ENCODE measurements at regions not wholly inside any gene's neighbourhood (a gene's known extent, or its start where the extent isn't known, plus 50 kb on each side); places are given as distances from the start of the nearest gene placed in this dataset.
A peak's percentile ranks its signal among the peaks of the same experiment; 100 is the strongest.

- H3K9me3 ChIP-seq (replicated peaks; ENCODE audit: control insufficient read depth, insufficient read depth, low read depth, low read length), result no peaks in the 10 kb centered on the region
- no peaks in the 10 kb centered on the region for H3K36me3 ChIP-seq (ENCODE audit: control insufficient read depth, insufficient read depth, low read length)
- no peaks in the 10 kb centered on the region for H3K27me3 ChIP-seq (ENCODE audit: control insufficient read depth in 2 of 2, insufficient read depth in 2 of 2, low read length in 2 of 2)
- H3K9me1 ChIP-seq (ENCODE audit: control insufficient read depth, insufficient read depth, low read length), result no peaks in the 10 kb centered on the region
- no peaks in the 10 kb centered on the region for H3K4me1 ChIP-seq (replicated peaks in 1 of 2; ENCODE audit: control insufficient read depth in 2 of 2, insufficient read depth in 2 of 2, low read length in 2 of 2)
- H3K9ac ChIP-seq (ENCODE audit: insufficient read depth in 1 of 2, low read depth in 2 of 2, low read length in 2 of 2), result no peak overlapping the region
- FAIRE-seq, result no peak
- no peak for TF ChIP-seq PREB (CRISPR knock-in tag; IDR thresholded peaks at IDR 0.05)
- 0 out of 2 replicates have a peak, but pooled peaks have one; percentile 18 for TF ChIP-seq CEBPB (tag; IDR thresholded peaks at IDR 0.05)
- H3K4me2 ChIP-seq (ENCODE audit: insufficient read depth, low read length), result no peak overlapping the region
- H2AFZ ChIP-seq (ENCODE audit: low read depth, low read length), result no peak overlapping the region
- ATAC-seq, result no peak
- no peaks in the 10 kb centered on the region for H3K79me2 ChIP-seq (ENCODE audit: control insufficient read depth, insufficient read depth, low read length)
- no peaks in the 10 kb centered on the region for H4K20me1 ChIP-seq (replicated peaks; ENCODE audit: control insufficient read depth, insufficient read depth, low read length)
- POLR2A ChIA-PET, result no interaction called here
- no peak for DNase-seq (ENCODE audit: extremely low read depth in 1 of 4, low spot score in 3 of 4)
- 32% methylated on average over 2 of the region's 2 CpGs for WGBS (ENCODE audit: insufficient coverage, low coverage, missing lambda C conversion rate)
- no peak overlapping the region for H3K27ac ChIP-seq (ENCODE audit: extremely low read depth, low read depth, low read length)
- CTCF ChIA-PET (ENCODE audit: low intra/inter-chr PET ratio), result no interaction called here
- no TSS peak for BruUV-seq (replicated peaks)
- in situ Hi-C loops (cut with MboI) (no loop called here), intact Hi-C loops (cut with micrococcal nuclease) (no loop called here)
- no peak overlapping the region for H3K4me3 ChIP-seq
Measured at GRCh38 chr3:118710532-118710931, 324.1 kb downstream of the IGSF11 start.

GRCh38 chr3:118713502-118714207 is 321.0 kb downstream of the IGSF11 start:
- no peak for ATAC-seq
- WGBS (ENCODE audit: insufficient coverage, low coverage, missing lambda C conversion rate), result 26% methylated on average over 3 of the region's 3 CpGs
- no peak for TF ChIP-seq HDAC3 (IDR thresholded peaks at IDR 0.05; ENCODE audit: borderline replicate concordance, partially characterized antibody)
- TF ChIP-seq SREBF2 (CRISPR knock-in tag; IDR thresholded peaks at IDR 0.05), result no peak
- no peak for TF ChIP-seq ZBTB11 (CRISPR knock-in tag; IDR thresholded peaks at IDR 0.05)

More at GRCh38 chr3:118713502-118714207, 321.0 kb downstream of the IGSF11 start:
- Histone ChIP-seq H3K4me3 (no peak overlapping the region), H3K27ac (ENCODE audit: extremely low read depth, low read depth, low read length) (no peak overlapping the region), H3K9ac (ENCODE audit: insufficient read depth in 1 of 2, low read depth in 2 of 2, low read length in 2 of 2) (no peak overlapping the region), H3K79me2 (ENCODE audit: control insufficient read depth, insufficient read depth, low read length) (no peaks in the 10 kb centered on the region), H3K4me1 (replicated peaks in 1 of 2; ENCODE audit: control insufficient read depth in 2 of 2, insufficient read depth in 2 of 2, low read length in 2 of 2) (no peaks in the 10 kb centered on the region), H3K27me3 (ENCODE audit: control insufficient read depth in 2 of 2, insufficient read depth in 2 of 2, low read length in 2 of 2) (no peaks in the 10 kb centered on the region), H2AFZ (ENCODE audit: low read depth, low read length) (no peak overlapping the region), H3K9me3 (replicated peaks; ENCODE audit: control insufficient read depth, insufficient read depth, low read depth, low read length) (no peaks in the 10 kb centered on the region), H4K20me1 (replicated peaks; ENCODE audit: control insufficient read depth, insufficient read depth, low read length) (no peaks in the 10 kb centered on the region), H3K36me3 (ENCODE audit: control insufficient read depth, insufficient read depth, low read length) (no peaks in the 10 kb centered on the region), H3K4me2 (ENCODE audit: insufficient read depth, low read length) (no peak overlapping the region), H3K9me1 (ENCODE audit: control insufficient read depth, insufficient read depth, low read length) (no peaks in the 10 kb centered on the region)
- FAIRE-seq (no peak), DNase-seq (ENCODE audit: extremely low read depth in 1 of 4, low spot score in 3 of 4) (no peak)
- ChIA-PET POLR2A (no interaction called here), CTCF (ENCODE audit: low intra/inter-chr PET ratio) (no interaction called here)
- in situ Hi-C loops (cut with MboI), result no loop called here
- intact Hi-C loops (cut with micrococcal nuclease), result no loop called here
- no TSS peak for BruUV-seq (replicated peaks)

All from K562 (cell line).